ENCODE measurements at regions not wholly inside any gene's neighbourhood (a gene's known extent, or its start where the extent isn't known, plus 50 kb on each side); places are given as distances from the start of the nearest gene placed in this dataset.

DNA sequence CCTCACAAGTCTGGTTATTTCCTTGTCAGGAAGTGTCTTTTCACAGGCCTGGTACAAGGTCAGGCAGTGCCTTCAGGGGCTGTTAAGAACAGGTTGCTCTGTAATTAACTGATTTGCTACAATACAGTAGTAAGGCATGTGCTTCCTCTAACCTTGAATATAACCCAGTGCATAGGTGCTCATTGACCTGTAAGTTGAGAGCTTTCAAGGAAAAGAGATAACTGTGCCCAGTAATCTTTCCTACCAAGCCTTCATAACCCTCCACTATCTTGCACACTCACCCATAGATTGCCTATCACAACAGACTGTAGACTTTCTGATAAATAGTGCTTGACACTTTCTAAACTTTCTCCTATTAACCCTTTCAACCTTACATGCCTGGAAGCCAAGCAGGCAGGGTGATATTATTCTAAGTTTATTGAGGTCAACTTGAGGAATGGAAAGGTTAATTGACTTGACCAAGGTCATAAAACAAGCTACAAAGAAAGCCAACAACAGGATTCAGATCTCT is 148.1 kb downstream of the PPARGC1A start:
- no peak overlapping the region for H3K4me3 Mint-ChIP-seq
- no peak for ATAC-seq
- no peak for DNase-seq (ENCODE audit: low spot score in 2 of 2)
- peaks cover 14% of the 10 kb centered on the region for H3K9me3 Mint-ChIP-seq
- H3K27ac Mint-ChIP-seq = no peak overlapping the region
- H3K4me1 Mint-ChIP-seq = no peaks in the 10 kb centered on the region
- no peaks in the 10 kb centered on the region for H3K36me3 Mint-ChIP-seq

GRCh38 chr4:23737571-23737970 is 152.3 kb downstream of the PPARGC1A start:
- no peaks in the 10 kb centered on the region for H3K36me3 Mint-ChIP-seq
- H3K4me1 Mint-ChIP-seq = no peaks in the 10 kb centered on the region
- ATAC-seq (no peak), DNase-seq (ENCODE audit: low spot score in 2 of 2) (no peak)
- H3K4me3 Mint-ChIP-seq = no peak overlapping the region
- H3K9me3 Mint-ChIP-seq = peaks cover 14% of the 10 kb centered on the region
- H3K27ac Mint-ChIP-seq = no peak overlapping the region

DNA sequence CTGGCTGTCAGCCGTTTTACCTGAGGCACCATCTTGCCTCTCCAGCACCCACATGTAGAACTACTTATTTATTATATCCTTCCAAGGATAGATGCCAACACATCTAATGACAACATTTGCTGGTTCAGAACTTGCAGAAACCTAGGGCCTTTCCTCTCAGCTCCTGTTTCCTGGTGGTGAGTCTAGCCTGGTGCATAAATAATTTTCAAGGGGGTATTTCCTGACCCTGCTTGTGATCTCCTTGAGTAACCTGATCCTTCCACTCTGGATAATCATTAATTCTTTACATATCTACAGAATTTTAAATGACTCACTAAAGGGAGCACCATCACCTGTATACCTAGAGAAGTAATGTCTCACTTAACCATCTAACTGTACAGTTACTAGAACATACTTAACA is 153.4 kb downstream of the PPARGC1A start:
- H3K36me3 Mint-ChIP-seq = no peaks in the 10 kb centered on the region
- no peak overlapping the region for H3K4me3 Mint-ChIP-seq
- no peak for ATAC-seq
- no peaks in the 10 kb centered on the region for H3K4me1 Mint-ChIP-seq
- no peak overlapping the region for H3K27ac Mint-ChIP-seq
- no peak for DNase-seq (ENCODE audit: low spot score in 2 of 2)
- H3K9me3 Mint-ChIP-seq = peaks cover 14% of the 10 kb centered on the region

GRCh38 chr4:23734000-23734399 is 155.8 kb downstream of the PPARGC1A start:
- Mint-ChIP-seq H3K27ac (no peak overlapping the region), H3K4me3 (no peak overlapping the region), H3K4me1 (no peaks in the 10 kb centered on the region), H3K36me3 (no peaks in the 10 kb centered on the region), H3K9me3 (peaks cover 6% of the 10 kb centered on the region)
- ATAC-seq = no peak
- DNase-seq (ENCODE audit: low spot score in 2 of 2) = no peak

GRCh38 chr4:23733476-23733875 is 156.4 kb downstream of the PPARGC1A start:
- Mint-ChIP-seq H3K36me3 (no peaks in the 10 kb centered on the region), H3K4me3 (no peak overlapping the region), H3K27ac (no peak overlapping the region), H3K4me1 (no peaks in the 10 kb centered on the region), H3K9me3 (peaks cover 6% of the 10 kb centered on the region)
- ATAC-seq = no peak
- no peak for DNase-seq (ENCODE audit: low spot score in 2 of 2)

- Mint-ChIP-seq H3K4me3 (no peak overlapping the region), H3K27ac (no peak overlapping the region), H3K36me3 (no peaks in the 10 kb centered on the region), H3K4me1 (no peaks in the 10 kb centered on the region), H3K9me3 (peaks cover 11% of the 10 kb centered on the region)
- no peak for ATAC-seq
- DNase-seq (ENCODE audit: low spot score in 2 of 2) = no peak
Observed at GRCh38 chr4:23730998-23731397, 158.8 kb downstream of the PPARGC1A start.

DNA sequence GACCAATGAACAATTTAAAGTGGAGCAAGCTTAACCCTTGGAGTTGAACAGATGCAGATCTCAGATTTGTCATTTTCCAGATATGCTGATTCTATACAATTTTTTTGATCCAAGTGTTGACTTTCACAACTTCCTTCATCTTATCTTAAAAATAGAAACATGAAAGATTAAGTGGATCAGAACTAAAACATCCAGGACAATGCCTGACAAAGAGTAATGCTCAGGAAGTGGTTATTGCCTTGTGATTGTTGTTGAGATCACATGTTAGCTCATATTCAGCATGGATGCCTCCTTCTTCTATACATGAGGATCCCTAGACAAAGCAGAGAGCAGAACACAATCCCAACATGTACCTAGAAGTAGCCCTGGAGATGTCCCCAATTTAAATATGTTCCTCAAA is 160.9 kb downstream of the PPARGC1A start:
- no peaks in the 10 kb centered on the region for H3K36me3 Mint-ChIP-seq
- H3K9me3 Mint-ChIP-seq = peaks cover 10% of the 10 kb centered on the region
- H3K4me3 Mint-ChIP-seq = no peak overlapping the region
- ATAC-seq = no peak
- H3K27ac Mint-ChIP-seq = no peak overlapping the region
- DNase-seq (ENCODE audit: low spot score in 2 of 2) = no peak
- no peaks in the 10 kb centered on the region for H3K4me1 Mint-ChIP-seq

DNA sequence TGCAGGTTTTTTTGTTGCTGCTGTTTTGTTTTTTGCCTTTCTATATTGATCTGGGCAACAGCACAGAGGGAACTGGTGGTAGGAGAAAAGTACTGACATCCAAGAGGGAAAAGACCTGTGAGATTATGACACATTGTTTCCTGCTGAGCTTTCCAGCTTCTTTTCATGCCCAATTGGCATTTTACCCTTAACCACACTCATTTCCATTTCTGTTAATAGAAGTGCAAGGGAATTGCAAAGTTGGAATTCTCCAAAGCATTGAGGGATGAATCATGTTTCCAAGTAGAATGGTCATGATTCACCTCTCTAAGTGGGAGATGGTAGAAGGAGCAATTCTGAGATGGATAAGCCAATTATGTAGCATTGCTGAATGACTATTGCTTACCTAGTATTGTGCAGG is 161.5 kb downstream of the PPARGC1A start:
- Mint-ChIP-seq H3K4me1 (no peaks in the 10 kb centered on the region), H3K9me3 (peaks cover 10% of the 10 kb centered on the region), H3K4me3 (no peak overlapping the region), H3K36me3 (no peaks in the 10 kb centered on the region), H3K27ac (no peak overlapping the region)
- DNase-seq (ENCODE audit: low spot score in 2 of 2) (no peak), ATAC-seq (no peak)

DNA sequence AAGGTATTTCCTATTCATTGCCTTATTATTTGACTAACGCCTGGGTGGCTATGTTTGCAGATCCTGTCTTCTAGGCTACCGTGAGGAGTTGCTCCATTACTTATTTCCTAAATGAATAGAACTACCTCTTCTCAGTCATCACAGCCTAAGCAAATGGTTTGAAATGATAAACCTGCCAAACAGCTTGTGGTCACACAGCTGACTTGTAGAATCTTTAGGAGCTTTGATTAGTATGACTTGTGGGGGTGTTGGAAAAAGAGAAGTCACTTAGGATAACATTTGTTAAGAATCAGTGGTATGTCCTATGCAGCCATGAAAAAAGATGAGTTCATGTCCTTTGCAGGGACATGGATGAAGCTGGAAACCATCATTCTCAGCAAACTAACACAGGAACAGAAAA is 169.3 kb downstream of the PPARGC1A start:
- no peak for DNase-seq (ENCODE audit: low spot score in 2 of 2)
- H3K9me3 Mint-ChIP-seq = peaks cover 5% of the 10 kb centered on the region
- H3K4me1 Mint-ChIP-seq = no peaks in the 10 kb centered on the region
- no peak for ATAC-seq
- no peak overlapping the region for H3K27ac Mint-ChIP-seq
- H3K4me3 Mint-ChIP-seq = no peak overlapping the region
- H3K36me3 Mint-ChIP-seq = no peaks in the 10 kb centered on the region

- Mint-ChIP-seq H3K36me3 (no peaks in the 10 kb centered on the region), H3K27ac (no peak overlapping the region), H3K4me3 (no peak overlapping the region), H3K4me1 (no peaks in the 10 kb centered on the region), H3K9me3 (peaks cover 7% of the 10 kb centered on the region)
- ATAC-seq = no peak
- no peak for DNase-seq (ENCODE audit: low spot score in 2 of 2)
Observed at GRCh38 chr4:23718435-23718834, 171.4 kb downstream of the PPARGC1A start.

GRCh38 chr4:23717528-23718248 is 172.2 kb downstream of the PPARGC1A start:
- peaks cover 7% of the 10 kb centered on the region for H3K9me3 Mint-ChIP-seq
- ATAC-seq = no peak
- no peak overlapping the region for H3K4me3 Mint-ChIP-seq

GRCh38 chr4:23710298-23710697 is 179.5 kb downstream of the PPARGC1A start:
- no peaks in the 10 kb centered on the region for H3K36me3 Mint-ChIP-seq
- ATAC-seq = no peak
- no peak overlapping the region for H3K4me3 Mint-ChIP-seq
- H3K9me3 Mint-ChIP-seq = peaks cover 5% of the 10 kb centered on the region
- no peak for DNase-seq (ENCODE audit: low spot score in 2 of 2)
- no peaks in the 10 kb centered on the region for H3K4me1 Mint-ChIP-seq
- H3K27ac Mint-ChIP-seq = no peak overlapping the region

More at GRCh38 chr4:23717528-23718248, 172.2 kb downstream of the PPARGC1A start:
- Mint-ChIP-seq H3K27ac (no peak overlapping the region), H3K4me1 (no peaks in the 10 kb centered on the region), H3K36me3 (no peaks in the 10 kb centered on the region)
- no peak for DNase-seq (ENCODE audit: low spot score in 2 of 2)

DNA sequence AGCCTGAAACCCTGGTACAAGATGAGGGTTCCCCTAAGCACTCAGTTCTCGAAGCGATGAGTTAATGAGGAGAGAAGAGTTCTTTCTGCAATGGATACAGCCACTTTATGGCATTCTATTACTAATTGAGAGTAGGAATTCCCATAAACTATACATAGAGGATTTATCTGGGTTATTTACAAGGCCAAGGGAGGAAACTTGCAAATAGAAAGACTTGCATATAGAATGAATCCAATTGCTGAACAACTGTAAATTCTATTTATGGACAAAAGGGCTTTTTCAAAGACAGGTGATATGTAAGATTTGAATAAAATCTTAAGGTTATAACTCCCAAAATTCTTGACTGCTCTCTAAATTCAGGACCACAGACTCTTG is 182.2 kb downstream of the PPARGC1A start:
- Mint-ChIP-seq H3K27ac (no peak overlapping the region), H3K9me3 (peaks cover 16% of the 10 kb centered on the region), H3K36me3 (no peaks in the 10 kb centered on the region), H3K4me1 (no peaks in the 10 kb centered on the region), H3K4me3 (no peak overlapping the region)
- no peak for ATAC-seq
- DNase-seq (ENCODE audit: low spot score in 2 of 2) = no peak

DNA sequence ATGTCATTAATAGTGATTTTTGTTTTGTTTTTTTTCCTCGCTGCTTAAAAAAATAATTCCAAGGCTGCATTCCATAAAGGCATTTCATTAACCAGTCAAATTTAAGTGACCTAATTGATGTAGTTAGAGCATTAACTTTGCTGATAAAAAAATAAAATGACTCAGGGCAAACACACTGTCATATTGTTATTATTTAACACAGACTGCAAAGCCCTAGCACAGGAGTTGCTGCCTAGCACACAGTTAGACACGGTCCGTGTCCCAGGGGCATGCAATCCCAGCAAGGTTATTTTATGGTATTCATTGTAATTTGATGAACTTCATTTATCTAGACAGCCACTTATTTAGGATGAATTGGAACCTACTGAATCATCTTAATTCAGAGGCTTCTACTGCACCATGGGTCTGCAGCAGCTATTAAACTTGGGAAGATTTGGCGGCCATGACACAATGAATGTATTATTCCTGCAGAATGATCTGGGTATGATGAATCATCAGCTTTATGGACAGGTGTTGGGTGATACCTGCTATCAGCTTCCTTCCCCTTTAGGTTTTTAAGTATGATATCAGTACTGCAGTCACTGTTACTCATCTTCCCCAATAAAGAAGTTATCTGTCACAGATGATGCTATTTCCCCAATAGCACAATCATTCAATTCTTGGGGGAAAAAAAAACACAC is 182.7 kb downstream of the PPARGC1A start:
- Mint-ChIP-seq H3K4me1 (no peaks in the 10 kb centered on the region), H3K4me3 (no peak overlapping the region), H3K9me3 (peaks cover 19% of the 10 kb centered on the region), H3K36me3 (no peaks in the 10 kb centered on the region), H3K27ac (no peak overlapping the region)
- ATAC-seq = no peak
- DNase-seq (ENCODE audit: low spot score in 2 of 2) = no peak

- Mint-ChIP-seq H3K4me1 (no peaks in the 10 kb centered on the region), H3K4me3 (no peak overlapping the region), H3K9me3 (peaks cover 29% of the 10 kb centered on the region), H3K36me3 (no peaks in the 10 kb centered on the region), H3K27ac (no peak overlapping the region)
- ATAC-seq (no peak), DNase-seq (ENCODE audit: low spot score in 2 of 2) (no peak)
Observed at GRCh38 chr4:23700197-23700596, 189.7 kb downstream of the PPARGC1A start.

GRCh38 chr4:23697722-23698121 is 192.1 kb downstream of the PPARGC1A start:
- Mint-ChIP-seq H3K4me1 (no peaks in the 10 kb centered on the region), H3K9me3 (peaks cover 16% of the 10 kb centered on the region), H3K36me3 (no peaks in the 10 kb centered on the region), H3K27ac (no peak overlapping the region), H3K4me3 (no peak overlapping the region)
- DNase-seq (ENCODE audit: low spot score in 2 of 2) (no peak), ATAC-seq (no peak)
